ENCODE measurements at regions not wholly inside any gene's neighbourhood (a gene's known extent, or its start where the extent isn't known, plus 50 kb on each side); places are given as distances from the start of the nearest gene placed in this dataset.

GRCh38 chr6:24019393-24019792 is 106.6 kb upstream of the NRSN1 start:
- TF ChIP-seq CTCF (IDR thresholded peaks at IDR 0.05) = no peak
- no peak for TF ChIP-seq POLR2A (IDR thresholded peaks at IDR 0.05)
